T-helper 2 cell treated with Interferon-gamma antibody and Interleukin-4, amounts not matched to agents 100 ng/mL and 5 ng/mL, for 36 hours (primary cell): ENCODE measurements at regions not wholly inside any gene's neighbourhood (a gene's known extent, or its start where the extent isn't known, plus 50 kb on each side); places are given as distances from the start of the nearest gene placed in this dataset.
"Not testable (repeated sequence)": the region's sequence is repeated elsewhere in the genome, so short reads cannot be mapped to it uniquely, and the experiment has no call there.

Experiments used
- intact Hi-C: fragments of 100-400 bp; cut with micrococcal nuclease; formaldehyde crosslinking; loops from one replicate; pipeline ENCODE4 v1.15.1; 2023

GRCh38 chr19:28134311-28134710 lies 1078.6 kb downstream of the UQCRFS1 start:
- intact Hi-C loops, result no loop called here

GRCh38 chr19:28130881-28131280 lies 1082.1 kb downstream of the UQCRFS1 start:
- intact Hi-C loops, result not testable (repeated sequence)

- intact Hi-C loops, result no loop called here
Observed at GRCh38 chr19:28130066-28130511, 1082.9 kb downstream of the UQCRFS1 start.

- intact Hi-C loops, result no loop called here
Observed at GRCh38 chr19:28128341-28128740, 1084.6 kb downstream of the UQCRFS1 start.

GRCh38 chr19:28126135-28126898 lies 1086.6 kb downstream of the UQCRFS1 start:
- intact Hi-C loops, result no loop called here

GRCh38 chr19:28122734-28123133 lies 1090.2 kb downstream of the UQCRFS1 start:
- intact Hi-C loops, result no loop called here

- intact Hi-C loops, result no loop called here
Observed at GRCh38 chr19:28118235-28118634, 1094.7 kb downstream of the UQCRFS1 start.

GRCh38 chr19:28117143-28117542 lies 1095.8 kb downstream of the UQCRFS1 start:
- intact Hi-C loops, result no loop called here

- intact Hi-C loops, result not testable (repeated sequence)
Observed at GRCh38 chr19:28116379-28116778, 1096.6 kb downstream of the UQCRFS1 start.

- intact Hi-C loops, result no loop called here
Observed at GRCh38 chr19:28103921-28104320, 1109.0 kb downstream of the UQCRFS1 start.

- intact Hi-C loops, result not testable (repeated sequence)
Observed at GRCh38 chr19:28084659-28085157, 1128.2 kb downstream of the UQCRFS1 start.

- intact Hi-C loops, result no loop called here
Observed at GRCh38 chr19:28076628-28077027, 1136.3 kb downstream of the UQCRFS1 start.

- intact Hi-C loops, result no loop called here
Observed at GRCh38 chr19:28075229-28075628, 1137.7 kb downstream of the UQCRFS1 start.

- intact Hi-C loops, result no loop called here
Observed at GRCh38 chr19:28074773-28075172, 1138.2 kb downstream of the UQCRFS1 start.

GRCh38 chr19:28067882-28068281 lies 1145.1 kb downstream of the UQCRFS1 start:
- intact Hi-C loops, result no loop called here

- intact Hi-C loops, result no loop called here
Observed at GRCh38 chr19:28066988-28067387, 1146.0 kb downstream of the UQCRFS1 start.

- intact Hi-C loops, result no loop called here
Observed at GRCh38 chr19:28066161-28066560, 1146.8 kb downstream of the UQCRFS1 start.

GRCh38 chr19:28065026-28065425 lies 1147.9 kb downstream of the UQCRFS1 start:
- intact Hi-C loops, result no loop called here

GRCh38 chr19:28063702-28064101 lies 1149.2 kb downstream of the UQCRFS1 start:
- intact Hi-C loops, result no loop called here

- intact Hi-C loops, result no loop called here
Observed at GRCh38 chr19:28061111-28061510, 1151.8 kb downstream of the UQCRFS1 start.

- intact Hi-C loops, result not testable (repeated sequence)
Observed at GRCh38 chr19:28057026-28057425, 1155.9 kb downstream of the UQCRFS1 start.

- intact Hi-C loops, result no loop called here
Observed at GRCh38 chr19:28051047-28051446, 1161.9 kb downstream of the UQCRFS1 start.

- intact Hi-C loops, result no loop called here
Observed at GRCh38 chr19:28049875-28050274, 1163.1 kb downstream of the UQCRFS1 start.
